Loucy (cell line): ENCODE measurements at regions not wholly inside any gene's neighbourhood (a gene's known extent, or its start where the extent isn't known, plus 50 kb on each side); places are given as distances from the start of the nearest gene placed in this dataset.
"Not testable (repeated sequence)": the region's sequence is repeated elsewhere in the genome, so short reads cannot be mapped to it uniquely, and the experiment has no call there.

Experiments
- H2AFZ ChIP-seq: fragments of 200-600 bp; sonication (generic); 2 replicates; pipeline ENCODE4 v1.6.0; 2016; ENCODE audit warnings: antibody characterized with exemption, mild to moderate bottlenecking, low read length, moderate library complexity
- H3F3A ChIP-seq: fragments of 200-600 bp; 2 replicates; pipeline ENCODE4 v1.6.0; 2016; ENCODE audit warnings: antibody characterized with exemption, low read depth, mild to moderate bottlenecking
- H3K27me3 ChIP-seq: fragments of 200-600 bp; sonication (generic); 2 replicates; pipeline ENCODE4 v1.6.1; 2014; ENCODE audit warnings: low read length, mild to moderate bottlenecking; ENCODE audit not compliant: insufficient read depth, poor library complexity, severe bottlenecking
- H3K36me3 ChIP-seq: fragments of 200-600 bp; sonication (generic); 2 replicates; pipeline ENCODE4 v1.6.1; 2016; ENCODE audit warnings: low read length; ENCODE audit not compliant: insufficient read depth
- H3K4me1 ChIP-seq: fragments of 200-600 bp; sonication (generic); 2 replicates; pipeline ENCODE4 v1.5.1; 2014; ENCODE audit warnings: low read length, mild to moderate bottlenecking; ENCODE audit not compliant: insufficient read depth, poor library complexity, severe bottlenecking
- H3K4me2 ChIP-seq: fragments of 200-600 bp; sonication (generic); 2 replicates; pipeline ENCODE4 v1.6.0; 2014; ENCODE audit warnings: antibody characterized with exemption, low read length, low read depth, mild to moderate bottlenecking; ENCODE audit not compliant: poor library complexity, severe bottlenecking
- H3K4me3 ChIP-seq: fragments of 200-600 bp; sonication (generic); 2 replicates; pipeline ENCODE4 v1.5.1; 2014; ENCODE audit warnings: low read length, mild to moderate bottlenecking, mixed read lengths; ENCODE audit not compliant: poor library complexity, severe bottlenecking
- H3K79me2 ChIP-seq: fragments of 200-600 bp; sonication (generic); 2 replicates; pipeline ENCODE4 v1.6.1; 2014; ENCODE audit warnings: low read length; ENCODE audit not compliant: insufficient read depth
- H3K9ac ChIP-seq: fragments of 200-600 bp; sonication (generic); 2 replicates; pipeline ENCODE4 v1.6.0; 2014; ENCODE audit warnings: mild to moderate bottlenecking, low read depth, low read length, moderate library complexity; ENCODE audit not compliant: poor library complexity, severe bottlenecking
- H3K9me2 ChIP-seq: fragments of 200-600 bp; sonication (generic); replicated peaks from 2 replicates; pipeline ENCODE4 v1.6.1; 2016; ENCODE audit warnings: low read depth, low read length, mixed read lengths
- H3K9me3 ChIP-seq: fragments of 200-600 bp; sonication (generic); 2 replicates; pipeline ENCODE4 v1.6.1; 2014; ENCODE audit warnings: mild to moderate bottlenecking, antibody characterized with exemption, low read length, low read depth; ENCODE audit not compliant: insufficient read depth
- H4K20me1 ChIP-seq: fragments of 200-600 bp; sonication (generic); 2 replicates; pipeline ENCODE4 v1.6.0; 2014; ENCODE audit warnings: antibody characterized with exemption, low read length, mild to moderate bottlenecking; ENCODE audit not compliant: insufficient read depth, poor library complexity, severe bottlenecking
- CTCF ChIP-seq: fragments of 200-600 bp; sonication (generic); conservative IDR thresholded peaks from 2 replicates; pipeline ENCODE4 v1.5.1; 2014; ENCODE audit warnings: mild to moderate bottlenecking, antibody characterized with exemption, low read length
- EZH2phosphoT487 ChIP-seq: fragments of 200-600 bp; IDR thresholded peaks from 2 replicates; pipeline ENCODE4 v1.6.1; 2018; ENCODE audit warnings: antibody characterized with exemption, mild to moderate bottlenecking, moderate library complexity, borderline replicate concordance

- Histone ChIP-seq H3K9me3 (no peaks in the 10 kb centered on the region; the same call in 1 of the 2 replicates), H3K4me3 (no peak overlapping the region), H3K27me3 (no peaks in the 10 kb centered on the region), H3F3A (no peaks in the 10 kb centered on the region), H3K9me2 (no peaks in the 10 kb centered on the region), H2AFZ (no peak overlapping the region), H3K79me2 (no peaks in the 10 kb centered on the region), H3K36me3 (no peaks in the 10 kb centered on the region), H3K4me1 (peaks cover 13% of the 10 kb centered on the region), H3K4me2 (no peak overlapping the region), H4K20me1 (no peaks in the 10 kb centered on the region), H3K9ac (no peak overlapping the region)
- TF ChIP-seq CTCF (no peak), EZH2phosphoT487 (no peak)
Measured at GRCh38 chr12:131539381-131539780, 171.5 kb upstream of the SFSWAP start.

- H3K27me3 ChIP-seq = no peaks in the 10 kb centered on the region
- H2AFZ ChIP-seq = no peak overlapping the region
- H3F3A ChIP-seq = no peaks in the 10 kb centered on the region
- H3K4me1 ChIP-seq = peaks cover 13% of the 10 kb centered on the region
- no peaks in the 10 kb centered on the region for H4K20me1 ChIP-seq
- no peaks in the 10 kb centered on the region for H3K36me3 ChIP-seq
- no peaks in the 10 kb centered on the region; the same call in 1 of the 2 replicates for H3K9me3 ChIP-seq
- H3K9ac ChIP-seq = no peak overlapping the region
- H3K9me2 ChIP-seq = no peaks in the 10 kb centered on the region
- no peak for TF ChIP-seq EZH2phosphoT487
- TF ChIP-seq CTCF = no peak
- H3K4me3 ChIP-seq = no peak overlapping the region
- H3K79me2 ChIP-seq = no peaks in the 10 kb centered on the region
- H3K4me2 ChIP-seq = no peak overlapping the region
Measured at GRCh38 chr12:131540138-131540623, 170.7 kb upstream of the SFSWAP start.

GRCh38 chr12:131541512-131541911 lies 169.4 kb upstream of the SFSWAP start:
- not testable (repeated sequence) for H3K9me2 ChIP-seq, H3K79me2 ChIP-seq, H3K36me3 ChIP-seq, H3K4me2 ChIP-seq, H2AFZ ChIP-seq, H3K27me3 ChIP-seq, H3K9me3 ChIP-seq, H4K20me1 ChIP-seq, H3F3A ChIP-seq, H3K4me3 ChIP-seq, H3K4me1 ChIP-seq, H3K9ac ChIP-seq

- H3K4me3 ChIP-seq = no peak overlapping the region
- H2AFZ ChIP-seq = no peak overlapping the region
- no peaks in the 10 kb centered on the region; the same call in 1 of the 2 replicates for H3K9me3 ChIP-seq
- H3K9me2 ChIP-seq = no peaks in the 10 kb centered on the region
- H3K9ac ChIP-seq = no peak overlapping the region
- no peak for TF ChIP-seq EZH2phosphoT487
- no peak for TF ChIP-seq CTCF
- H4K20me1 ChIP-seq = no peaks in the 10 kb centered on the region
- H3K79me2 ChIP-seq = no peaks in the 10 kb centered on the region
- no peaks in the 10 kb centered on the region for H3K36me3 ChIP-seq
- peaks cover 1% of the 10 kb centered on the region for H3K4me1 ChIP-seq
- H3K27me3 ChIP-seq = no peaks in the 10 kb centered on the region
- H3K4me2 ChIP-seq = no peak overlapping the region
- no peaks in the 10 kb centered on the region for H3F3A ChIP-seq
Measured at GRCh38 chr12:131542351-131542750, 168.5 kb upstream of the SFSWAP start.
